Adrenal gland (tissue), 9 donors: ENCODE measurements at regions not wholly inside any gene's neighbourhood (a gene's known extent, or its start where the extent isn't known, plus 50 kb on each side); places are given as distances from the start of the nearest gene placed in this dataset.

Experiments used
- DNase-seq, 7 donors: peaks; one replicate each; pipeline ENCODE4 v3.0.0-alpha.2; 2019 to 2020
- H3K27ac ChIP-seq, 5 donors: fragments of 200-600 bp; sonication (generic) in 4 of 5; 1 replicate in 3 of 5; 2 replicates in 2 of 5; pipeline versions ENCODE4 v1.5.1 to v1.8.0; 2016 to 2020; ENCODE audit warnings: mild to moderate bottlenecking in 1 of 5
- H3K27me3 ChIP-seq: fragments of 200-600 bp; 2 replicates; pipeline ENCODE4 v1.8.0; 2021
- H3K36me3 ChIP-seq, 2 donors: fragments of 200-600 bp; replicated peaks in 1 of 2; 1 replicate in 1 of 2; 2 replicates in 1 of 2; pipeline versions ENCODE4 v1.5.1 to v1.8.0; 2018 to 2022
- H3K4me1 ChIP-seq, 2 donors: fragments of 200-600 bp; replicated peaks in 1 of 2; 1 replicate in 1 of 2; 2 replicates in 1 of 2; pipeline versions ENCODE4 v1.5.1 to v1.8.0; 2018 to 2021
- H3K4me3 ChIP-seq, 4 donors: fragments of 200-600 bp; sonication (generic) in 3 of 4; one replicate each; pipeline ENCODE4 v1.5.1; 2016 to 2018
- H3K9me3 ChIP-seq, 3 donors: fragments of 200-600 bp; sonication (generic) in 1 of 3; replicated peaks in 1 of 3; 1 replicate in 2 of 3; 2 replicates in 1 of 3; pipeline versions ENCODE4 v1.5.1 to v1.8.0; 2016 to 2021
- POLR2A ChIP-seq, 2 donors: fragments of 450-650 bp; IDR thresholded peaks; one replicate each; pipeline ENCODE4 v1.6.1; 2017; ENCODE audit warnings: antibody characterized with exemption in 2 of 2, mild to moderate bottlenecking in 2 of 2, moderate library complexity in 1 of 2
- WGBS, 4 donors: extraction: QIAGEN DNeasy Blood & Tissue Kit in 2 of 4; methylation state at CpG; one replicate each; pipeline versions ENCODE4 v1.1.5 to v1.1.7; 2013 to 2017; 5-methylcytosine and 5-hydroxymethylcytosine counted together
- intact Hi-C, 2 donors: fragments of 100-400 bp; cut with DNase I; formaldehyde crosslinking; loops; one replicate each; pipeline versions ENCODE4 v1.14.1 to v1.15.0; 2022 to 2023
- TF ChIP-seq, protein P1 (sequence below), 6 experiments: fragments of 450-650 bp in 4 of 6; fragments of 200-600 bp in 2 of 6; sonication (generic) in 1 of 6; IDR thresholded peaks; 1 replicate in 5 of 6; 2 replicates in 1 of 6; pipeline versions ENCODE4 v1.5.1 to v1.8.0; 2016 to 2021; ENCODE audit warnings: antibody characterized with exemption in 6 of 6, mild to moderate bottlenecking in 2 of 6, moderate library complexity in 1 of 6
- donor health status: healthy with polysubstance abuse.
- donor health status: Bipolar disorder and iron deficiency.
- donor health status: DM: yes; HTN: yes; CAD: no.
- donor health status: DM: no; HTN: no; CAD: no.
- donor health status: DM: no; HTN: no; CAD: no.

DNA sequence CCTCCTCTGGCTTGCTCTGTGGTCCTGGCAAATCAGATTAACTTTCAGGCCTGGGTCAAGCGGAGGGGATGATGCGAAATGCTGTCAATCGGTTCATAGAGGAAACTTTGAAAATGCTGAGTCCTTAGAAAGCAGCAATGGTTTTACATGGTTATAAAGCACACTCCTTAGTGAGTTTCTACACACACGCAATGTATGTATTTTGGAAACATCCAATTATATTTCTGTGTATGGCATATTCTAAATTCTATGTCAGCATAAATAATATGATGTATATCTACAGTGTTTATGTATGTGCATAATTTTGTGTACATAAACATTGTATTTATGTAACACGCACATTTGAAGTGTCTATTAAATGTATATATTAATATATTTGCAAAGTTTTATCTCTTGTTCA lies 118.0 kb upstream of the ARID2 start:
- TF ChIP-seq, protein P1, sequence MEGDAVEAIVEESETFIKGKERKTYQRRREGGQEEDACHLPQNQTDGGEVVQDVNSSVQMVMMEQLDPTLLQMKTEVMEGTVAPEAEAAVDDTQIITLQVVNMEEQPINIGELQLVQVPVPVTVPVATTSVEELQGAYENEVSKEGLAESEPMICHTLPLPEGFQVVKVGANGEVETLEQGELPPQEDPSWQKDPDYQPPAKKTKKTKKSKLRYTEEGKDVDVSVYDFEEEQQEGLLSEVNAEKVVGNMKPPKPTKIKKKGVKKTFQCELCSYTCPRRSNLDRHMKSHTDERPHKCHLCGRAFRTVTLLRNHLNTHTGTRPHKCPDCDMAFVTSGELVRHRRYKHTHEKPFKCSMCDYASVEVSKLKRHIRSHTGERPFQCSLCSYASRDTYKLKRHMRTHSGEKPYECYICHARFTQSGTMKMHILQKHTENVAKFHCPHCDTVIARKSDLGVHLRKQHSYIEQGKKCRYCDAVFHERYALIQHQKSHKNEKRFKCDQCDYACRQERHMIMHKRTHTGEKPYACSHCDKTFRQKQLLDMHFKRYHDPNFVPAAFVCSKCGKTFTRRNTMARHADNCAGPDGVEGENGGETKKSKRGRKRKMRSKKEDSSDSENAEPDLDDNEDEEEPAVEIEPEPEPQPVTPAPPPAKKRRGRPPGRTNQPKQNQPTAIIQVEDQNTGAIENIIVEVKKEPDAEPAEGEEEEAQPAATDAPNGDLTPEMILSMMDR (IDR thresholded peaks at IDR 0.05), result no peak
- TF ChIP-seq POLR2A (IDR thresholded peaks at IDR 0.05), result no peak
- no peak overlapping the region for H3K27ac ChIP-seq
- no peak for DNase-seq
- H3K27me3 ChIP-seq, result no peaks in the 10 kb centered on the region
- H3K36me3 ChIP-seq, result no peaks in the 10 kb centered on the region
- no peak overlapping the region for H3K4me3 ChIP-seq
- WGBS, 4 donors, result 69 to 77% (median 73%) methylated on average over 5 of the region's 5 CpGs
- H3K4me1 ChIP-seq, result no peaks in the 10 kb centered on the region
- H3K9me3 ChIP-seq, result no peaks in the 10 kb centered on the region
- intact Hi-C loops, result no loop called here

- Histone ChIP-seq H3K9me3 (no peaks in the 10 kb centered on the region), H3K4me1 (no peaks in the 10 kb centered on the region), H3K27ac (no peak overlapping the region), H3K4me3 (no peak overlapping the region), H3K36me3 (no peaks in the 10 kb centered on the region), H3K27me3 (no peaks in the 10 kb centered on the region)
- intact Hi-C loops, result no loop called here
- DNase-seq, result no peak
- 91 to 93% (median 91%) methylated on average over 7 of the region's 7 CpGs for WGBS, 4 donors
- no peak for TF ChIP-seq POLR2A (IDR thresholded peaks at IDR 0.05)
- TF ChIP-seq, protein P1 (IDR thresholded peaks at IDR 0.05), result no peak
These were observed 117.3 kb upstream of the ARID2 start for GRCh38 chr12:45612044-45612794.

DNA sequence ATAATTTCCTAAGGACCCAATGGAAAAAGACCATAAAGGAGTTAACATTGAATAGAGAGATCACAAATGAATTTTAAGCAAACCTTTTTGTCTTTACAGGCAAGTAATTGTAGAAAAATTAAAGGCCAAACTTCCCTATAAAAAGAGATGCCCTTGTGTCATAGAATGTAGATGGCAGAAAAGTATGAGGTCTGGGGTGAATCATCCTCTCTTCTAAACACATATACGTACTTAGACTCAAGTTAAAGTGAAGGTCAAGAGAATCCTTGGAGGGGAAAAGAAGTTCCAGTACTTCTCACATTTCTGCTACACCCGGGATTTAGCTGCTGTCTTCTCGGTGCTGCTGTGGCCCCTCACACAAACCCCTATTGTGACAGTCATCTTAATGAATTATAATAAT lies 116.2 kb upstream of the ARID2 start:
- H3K27me3 ChIP-seq, result no peaks in the 10 kb centered on the region
- intact Hi-C loops, result no loop called here
- no peak overlapping the region for H3K4me3 ChIP-seq
- 62 to 65% (median 64%) methylated on average over 3 of the region's 3 CpGs for WGBS, 4 donors
- H3K9me3 ChIP-seq, result no peaks in the 10 kb centered on the region
- no peaks in the 10 kb centered on the region for H3K4me1 ChIP-seq
- no peak overlapping the region for H3K27ac ChIP-seq
- H3K36me3 ChIP-seq, result no peaks in the 10 kb centered on the region
- no peak for DNase-seq
- TF ChIP-seq, protein P1 (IDR thresholded peaks at IDR 0.05), result no peak
- no peak for TF ChIP-seq POLR2A (IDR thresholded peaks at IDR 0.05)

DNA sequence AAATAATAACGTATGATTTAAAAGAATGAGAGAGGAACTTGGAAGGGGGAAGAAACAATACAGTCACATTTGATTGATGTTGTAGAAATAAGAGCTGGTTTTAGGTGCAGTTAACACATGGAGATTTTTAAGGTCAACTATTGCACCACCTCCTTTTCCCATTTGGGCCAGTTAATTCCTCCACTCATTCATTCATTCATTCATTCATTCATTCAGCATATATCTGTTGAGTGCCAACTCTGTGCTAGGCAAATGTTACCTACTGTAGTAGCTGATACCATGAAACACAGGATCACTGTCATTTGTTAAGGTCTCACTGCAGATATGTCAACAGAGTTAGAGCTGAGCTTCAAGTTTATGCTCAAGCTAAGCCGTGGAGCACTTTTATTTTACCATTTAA lies 115.7 kb upstream of the ARID2 start:
- 67 to 78% (median 71%) methylated on average over 2 of the region's 2 CpGs for WGBS, 4 donors
- intact Hi-C loops, result no loop called here
- no peak for TF ChIP-seq POLR2A (IDR thresholded peaks at IDR 0.05)
- TF ChIP-seq, protein P1 (IDR thresholded peaks at IDR 0.05), result no peak
- Histone ChIP-seq H3K27me3 (no peaks in the 10 kb centered on the region), H3K4me1 (no peaks in the 10 kb centered on the region), H3K36me3 (no peaks in the 10 kb centered on the region), H3K27ac (no peak overlapping the region), H3K4me3 (no peak overlapping the region), H3K9me3 (no peaks in the 10 kb centered on the region)
- DNase-seq, result no peak
